ENCODE measurements at regions not wholly inside any gene's neighbourhood (a gene's known extent, or its start where the extent isn't known, plus 50 kb on each side); places are given as distances from the start of the nearest gene placed in this dataset.

GRCh38 chr7:115816318-115816974 is 214.1 kb downstream of the TFEC start:
- TF ChIP-seq POLR2A (IDR thresholded peaks at IDR 0.05) (no peak), CTCF (IDR thresholded peaks at IDR 0.05) (no peak)

Measured in right lobe of liver (tissue), 4 donors.